Ascending aorta (tissue), 2 donors: ENCODE measurements at regions not wholly inside any gene's neighbourhood (a gene's known extent, or its start where the extent isn't known, plus 50 kb on each side); places are given as distances from the start of the nearest gene placed in this dataset.
A peak's percentile ranks its signal among the peaks of the same experiment; 100 is the strongest.

Experiments used
- DNase-seq, 2 donors: peaks; one replicate each; pipeline ENCODE4 v3.0.0-alpha.2; 2019; ENCODE audit warnings: low spot score in 2 of 2
- H3K27ac ChIP-seq, 2 donors: fragments of 200-600 bp; sonication (generic); one replicate each; pipeline ENCODE4 v1.5.1; 2016 to 2017; ENCODE audit warnings: mild to moderate bottlenecking in 1 of 2
- H3K27me3 ChIP-seq: fragments of 200-600 bp; sonication (generic); one replicate; pipeline ENCODE4 v1.5.1; 2017
- H3K36me3 ChIP-seq, 2 donors: fragments of 200-600 bp; sonication (generic); one replicate each; pipeline ENCODE4 v1.5.1; 2016
- H3K4me1 ChIP-seq, 2 donors: fragments of 200-600 bp; sonication (generic); one replicate each; pipeline ENCODE4 v1.5.1; 2016 to 2017; ENCODE audit warnings: mild to moderate bottlenecking in 1 of 2
- H3K4me3 ChIP-seq, 2 donors: fragments of 200-600 bp; sonication (generic); one replicate each; pipeline ENCODE4 v1.5.1; 2016 to 2017; ENCODE audit warnings: mild to moderate bottlenecking in 1 of 2
- H3K9me3 ChIP-seq, 2 donors: fragments of 200-600 bp; sonication (generic); one replicate each; pipeline ENCODE4 v1.5.1; 2016
- CTCF ChIP-seq, 3 experiments: fragments of 200-600 bp in 2 of 3; fragments of 450-650 bp in 1 of 3; sonication (generic) in 2 of 3; IDR thresholded peaks; one replicate each; pipeline ENCODE4 v1.5.1; 2016 to 2019; ENCODE audit warnings: antibody characterized with exemption in 3 of 3, mild to moderate bottlenecking in 1 of 3, moderate library complexity in 1 of 3
- intact Hi-C: fragments of 100-400 bp; cut with DNase I; formaldehyde crosslinking; loops from one replicate; pipeline ENCODE4 v1.15.1; 2023

GRCh38 chr3:30962493-30962892, 68.0 kb upstream of the GADL1 start:
- peaks cover 0 to 7% of the 10 kb centered on the region in 2 donors for H3K9me3 ChIP-seq
- intact Hi-C loops = no loop called here
- DNase-seq = no peak
- no peaks in the 10 kb centered on the region for H3K4me1 ChIP-seq
- no peaks in the 10 kb centered on the region for H3K27me3 ChIP-seq
- H3K36me3 ChIP-seq = no peaks in the 10 kb centered on the region
- TF ChIP-seq CTCF (IDR thresholded peaks at IDR 0.05) = no peak
- H3K27ac ChIP-seq = no peak overlapping the region
- no peak overlapping the region for H3K4me3 ChIP-seq

DNA sequence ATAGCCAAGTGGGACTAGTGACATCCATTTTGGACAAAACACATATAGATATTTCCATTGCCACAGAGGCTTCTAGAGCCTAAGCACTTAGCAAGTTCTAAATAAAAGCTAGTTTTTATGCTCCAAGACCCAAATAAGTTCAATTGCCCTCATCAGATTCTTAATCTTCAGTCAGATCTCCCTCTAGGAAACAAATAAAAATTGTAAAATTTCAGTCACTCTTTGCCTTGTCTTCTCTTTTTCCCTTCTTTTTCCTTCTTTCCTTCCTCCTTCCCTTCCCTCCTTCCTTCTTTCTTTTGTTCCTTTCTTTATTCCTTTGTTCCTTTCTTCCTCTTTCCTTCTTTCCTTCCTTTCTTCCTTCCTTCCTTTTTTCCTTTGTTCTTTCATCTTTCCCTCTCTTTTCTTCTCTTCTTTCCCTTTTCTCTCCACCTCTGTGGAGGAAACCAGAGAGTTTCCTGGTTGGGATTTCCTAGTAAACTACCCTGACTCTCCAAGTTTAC, 68.8 kb upstream of the GADL1 start:
- intact Hi-C loops = no loop called here
- TF ChIP-seq CTCF (IDR thresholded peaks at IDR 0.05) = no peak
- DNase-seq = no peak
- Histone ChIP-seq H3K4me3 (no peak overlapping the region), H3K9me3 (peaks cover 0 to 7% of the 10 kb centered on the region in 2 donors), H3K36me3 (no peaks in the 10 kb centered on the region), H3K4me1 (no peaks in the 10 kb centered on the region), H3K27ac (no peak overlapping the region), H3K27me3 (no peaks in the 10 kb centered on the region)

DNA sequence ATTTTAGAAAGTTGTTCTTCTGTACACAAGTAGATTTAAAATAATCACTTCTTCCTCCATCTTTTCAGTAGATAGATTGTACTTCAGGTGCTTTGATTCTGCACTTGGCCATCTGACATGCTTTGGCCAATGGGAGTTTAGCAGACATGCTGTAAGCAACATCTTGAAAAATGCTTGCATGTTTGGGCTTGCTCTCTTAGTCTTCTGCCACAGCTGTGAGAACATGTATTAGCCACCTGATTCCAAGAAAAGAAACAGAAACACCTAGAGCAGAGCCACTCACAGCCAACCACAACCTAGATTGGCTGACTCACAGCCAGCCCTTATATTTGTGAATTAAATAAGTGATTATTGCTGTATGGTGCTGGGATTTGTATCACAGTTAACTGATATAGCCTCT, 70.2 kb upstream of the GADL1 start:
- no peaks in the 10 kb centered on the region for H3K4me1 ChIP-seq
- no peak for DNase-seq
- no peak for TF ChIP-seq CTCF (IDR thresholded peaks at IDR 0.05)
- H3K27ac ChIP-seq = no peak overlapping the region
- intact Hi-C loops = no loop called here
- no peaks in the 10 kb centered on the region for H3K9me3 ChIP-seq
- no peaks in the 10 kb centered on the region for H3K36me3 ChIP-seq
- no peaks in the 10 kb centered on the region for H3K27me3 ChIP-seq
- H3K4me3 ChIP-seq = no peak overlapping the region

GRCh38 chr3:30966896-30967295, 72.4 kb upstream of the GADL1 start:
- DNase-seq = no peak
- TF ChIP-seq CTCF (IDR thresholded peaks at IDR 0.05) = no peak
- Histone ChIP-seq H3K9me3 (no peaks in the 10 kb centered on the region), H3K27me3 (no peaks in the 10 kb centered on the region), H3K4me1 (no peaks in the 10 kb centered on the region), H3K4me3 (no peak overlapping the region), H3K36me3 (no peaks in the 10 kb centered on the region), H3K27ac (no peak overlapping the region)
- intact Hi-C loops = no loop called here

DNA sequence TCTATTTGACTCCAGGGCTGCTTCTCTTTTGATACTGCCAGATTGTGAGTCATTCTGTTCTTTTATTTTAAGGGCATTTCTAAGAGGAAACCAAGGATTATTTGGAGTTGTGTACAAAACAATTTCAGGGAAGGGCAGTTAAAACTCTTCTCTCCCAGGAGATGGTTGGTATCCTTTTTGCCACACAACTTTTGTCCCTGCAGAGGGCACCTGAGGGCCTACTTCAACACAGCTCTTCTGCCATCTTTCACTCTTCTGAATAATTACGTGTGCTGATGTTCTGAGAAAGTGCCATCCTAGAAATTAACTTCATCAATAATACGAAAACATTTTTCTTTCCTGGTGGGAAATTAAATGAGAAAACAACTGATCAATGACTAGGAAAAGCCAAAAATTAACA, 75.7 kb upstream of the GADL1 start:
- H3K36me3 ChIP-seq = no peaks in the 10 kb centered on the region
- DNase-seq = no peak
- H3K4me3 ChIP-seq = no peak overlapping the region
- no peaks in the 10 kb centered on the region for H3K4me1 ChIP-seq
- intact Hi-C loops = no loop called here
- H3K27ac ChIP-seq = no peak overlapping the region
- H3K9me3 ChIP-seq = no peaks in the 10 kb centered on the region
- TF ChIP-seq CTCF (IDR thresholded peaks at IDR 0.05) = peak in 1 of 3 experiments; percentile 15
- H3K27me3 ChIP-seq = no peaks in the 10 kb centered on the region

- TF ChIP-seq CTCF (IDR thresholded peaks at IDR 0.05) = no peak
- intact Hi-C loops = no loop called here
- H3K27me3 ChIP-seq = no peaks in the 10 kb centered on the region
Measured at GRCh38 chr3:30972449-30972848, 78.0 kb upstream of the GADL1 start.

More at GRCh38 chr3:30972449-30972848, 78.0 kb upstream of the GADL1 start:
- Histone ChIP-seq H3K27ac (no peak overlapping the region), H3K9me3 (no peaks in the 10 kb centered on the region), H3K4me3 (no peak overlapping the region), H3K4me1 (no peaks in the 10 kb centered on the region), H3K36me3 (no peaks in the 10 kb centered on the region)
- no peak for DNase-seq
